MM.1S (cell line): ENCODE measurements at regions not wholly inside any gene's neighbourhood (a gene's known extent, or its start where the extent isn't known, plus 50 kb on each side); places are given as distances from the start of the nearest gene placed in this dataset.

Experiments used
- DNase-seq: peaks from one replicate; pipeline ENCODE4 v3.0.0-alpha.2; 2015
- H2AFZ ChIP-seq: fragments of 300-600 bp; sonication (generic); 2 replicates; pipeline ENCODE4 v1.6.0; 2016; ENCODE audit warnings: antibody characterized with exemption, low read length
- H3F3A ChIP-seq: fragments of 300-600 bp; sonication (generic); 2 replicates; pipeline ENCODE4 v1.6.1; 2016; ENCODE audit warnings: mild to moderate bottlenecking, antibody characterized with exemption, low read length, moderate library complexity, mixed read lengths; ENCODE audit not compliant: insufficient read depth
- H3K27ac ChIP-seq: fragments of 300-600 bp; sonication (generic); 2 replicates; pipeline ENCODE4 v1.5.1; 2016; ENCODE audit warnings: mild to moderate bottlenecking, low read length
- H3K27me3 ChIP-seq: fragments of 300-600 bp; sonication (generic); replicated peaks from 2 replicates; pipeline ENCODE4 v1.6.0; 2016; ENCODE audit warnings: low read length; ENCODE audit not compliant: insufficient read depth
- H3K36me3 ChIP-seq: fragments of 300-600 bp; sonication (generic); replicated peaks from 2 replicates; pipeline ENCODE4 v1.6.1; 2016; ENCODE audit warnings: mild to moderate bottlenecking, low read length, mixed read lengths; ENCODE audit not compliant: insufficient read depth
- H3K4me1 ChIP-seq: fragments of 300-600 bp; sonication (generic); 2 replicates; pipeline ENCODE4 v1.6.1; 2016; ENCODE audit warnings: low read length, mixed read lengths
- H3K4me2 ChIP-seq: fragments of 300-600 bp; sonication (generic); 2 replicates; pipeline ENCODE4 v1.6.0; 2016; ENCODE audit warnings: low read depth, low read length
- H3K4me3 ChIP-seq: fragments of 300-600 bp; sonication (generic); 2 replicates; pipeline ENCODE4 v1.5.1; 2016; ENCODE audit warnings: low read length, mixed read lengths
- H3K79me2 ChIP-seq: fragments of 300-600 bp; sonication (generic); 2 replicates; pipeline ENCODE4 v1.6.1; 2016; ENCODE audit warnings: mixed run types, low read length, mixed read lengths
- H3K9ac ChIP-seq: fragments of 300-600 bp; sonication (generic); 2 replicates; pipeline ENCODE4 v1.6.1; 2016; ENCODE audit warnings: low read length, mixed read lengths
- H3K9me2 ChIP-seq: fragments of 300-600 bp; sonication (generic); replicated peaks from 2 replicates; pipeline ENCODE4 v1.6.1; 2016; ENCODE audit warnings: mild to moderate bottlenecking, low read length, mixed read lengths; ENCODE audit not compliant: insufficient read depth
- H3K9me3 ChIP-seq: fragments of 300-600 bp; sonication (generic); replicated peaks from 2 replicates; pipeline ENCODE4 v1.6.1; 2016; ENCODE audit warnings: mild to moderate bottlenecking, low read length, mixed read lengths; ENCODE audit not compliant: insufficient read depth
- H4K20me1 ChIP-seq: fragments of 300-600 bp; sonication (generic); 2 replicates; pipeline ENCODE4 v1.6.1; 2016; ENCODE audit warnings: mild to moderate bottlenecking, low read length, moderate library complexity, mixed read lengths; ENCODE audit not compliant: insufficient read depth
- EZH2 ChIP-seq: fragments of 300-600 bp; sonication (generic); optimal IDR thresholded peaks from 2 replicates; pipeline ENCODE3; 2017; ENCODE audit warnings: low read depth, mild to moderate bottlenecking, antibody characterized with exemption, low read length, mixed read lengths
- EZH2phosphoT487 ChIP-seq: fragments of 300-600 bp; sonication (generic); IDR thresholded peaks from 2 replicates; pipeline ENCODE4 v1.6.1; 2018; ENCODE audit warnings: antibody characterized with exemption, low read length
- TF ChIP-seq, protein P1 (sequence below): fragments of 300-600 bp; sonication (generic); IDR thresholded peaks from 2 replicates; pipeline ENCODE4 v1.5.1; 2016; ENCODE audit warnings: antibody characterized with exemption, low read length, mixed read lengths

DNA sequence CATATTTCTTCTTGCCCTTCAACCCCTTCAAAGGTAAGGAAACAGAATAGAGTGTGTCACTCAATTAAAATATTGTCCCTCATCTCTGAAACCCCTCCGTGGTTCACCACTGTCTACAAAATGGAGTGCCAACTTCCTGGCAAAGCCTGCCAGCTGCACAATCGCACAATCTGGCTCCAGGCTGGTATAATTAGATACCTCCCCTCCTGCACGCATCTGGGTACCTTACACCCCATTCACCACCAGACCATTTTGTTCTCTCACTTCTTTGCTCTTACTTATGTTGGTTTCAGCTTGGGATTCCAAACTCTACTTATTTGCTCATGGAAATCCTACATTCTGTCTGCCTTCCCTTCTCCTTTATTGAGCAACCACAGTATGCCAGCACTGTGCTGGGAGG, 314.9 kb downstream of the NUAK1 start:
- H3F3A ChIP-seq = no peaks in the 10 kb centered on the region
- H3K9ac ChIP-seq = no peak overlapping the region
- no peaks in the 10 kb centered on the region for H3K36me3 ChIP-seq
- no peaks in the 10 kb centered on the region for H3K4me1 ChIP-seq
- H3K9me2 ChIP-seq = no peaks in the 10 kb centered on the region
- H3K27me3 ChIP-seq = no peaks in the 10 kb centered on the region
- no peaks in the 10 kb centered on the region for H3K79me2 ChIP-seq
- TF ChIP-seq EZH2phosphoT487 = no peak
- TF ChIP-seq, protein P1, sequence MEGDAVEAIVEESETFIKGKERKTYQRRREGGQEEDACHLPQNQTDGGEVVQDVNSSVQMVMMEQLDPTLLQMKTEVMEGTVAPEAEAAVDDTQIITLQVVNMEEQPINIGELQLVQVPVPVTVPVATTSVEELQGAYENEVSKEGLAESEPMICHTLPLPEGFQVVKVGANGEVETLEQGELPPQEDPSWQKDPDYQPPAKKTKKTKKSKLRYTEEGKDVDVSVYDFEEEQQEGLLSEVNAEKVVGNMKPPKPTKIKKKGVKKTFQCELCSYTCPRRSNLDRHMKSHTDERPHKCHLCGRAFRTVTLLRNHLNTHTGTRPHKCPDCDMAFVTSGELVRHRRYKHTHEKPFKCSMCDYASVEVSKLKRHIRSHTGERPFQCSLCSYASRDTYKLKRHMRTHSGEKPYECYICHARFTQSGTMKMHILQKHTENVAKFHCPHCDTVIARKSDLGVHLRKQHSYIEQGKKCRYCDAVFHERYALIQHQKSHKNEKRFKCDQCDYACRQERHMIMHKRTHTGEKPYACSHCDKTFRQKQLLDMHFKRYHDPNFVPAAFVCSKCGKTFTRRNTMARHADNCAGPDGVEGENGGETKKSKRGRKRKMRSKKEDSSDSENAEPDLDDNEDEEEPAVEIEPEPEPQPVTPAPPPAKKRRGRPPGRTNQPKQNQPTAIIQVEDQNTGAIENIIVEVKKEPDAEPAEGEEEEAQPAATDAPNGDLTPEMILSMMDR = no peak
- no peak for TF ChIP-seq EZH2
- H2AFZ ChIP-seq = no peak overlapping the region
- H3K9me3 ChIP-seq = no peaks in the 10 kb centered on the region
- H3K27ac ChIP-seq = no peak overlapping the region
- H3K4me2 ChIP-seq = no peak overlapping the region
- DNase-seq = no peak
- H4K20me1 ChIP-seq = no peaks in the 10 kb centered on the region
- no peak overlapping the region for H3K4me3 ChIP-seq

DNA sequence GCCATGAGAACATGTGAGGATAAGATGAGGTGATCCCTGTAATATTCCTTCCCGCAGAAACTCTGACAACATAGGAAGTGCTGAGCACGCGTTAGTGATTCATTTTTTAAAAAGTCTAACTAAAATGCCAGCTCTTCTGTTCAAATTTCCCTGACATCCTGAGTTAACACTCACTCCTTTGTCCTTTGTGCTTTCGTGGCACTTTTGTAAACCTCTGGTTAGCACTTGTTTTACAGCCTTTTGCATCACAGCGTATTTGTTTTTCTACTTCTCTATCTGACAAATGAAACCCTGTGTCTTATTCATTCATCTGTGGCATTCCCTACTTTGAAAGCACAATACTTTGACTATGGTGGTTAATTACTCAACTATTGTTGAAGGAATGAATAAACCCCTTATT, 313.6 kb downstream of the NUAK1 start:
- Histone ChIP-seq H2AFZ (no peak overlapping the region), H3K27ac (no peak overlapping the region), H3K79me2 (no peaks in the 10 kb centered on the region), H4K20me1 (no peaks in the 10 kb centered on the region), H3K4me3 (no peak overlapping the region), H3K9ac (no peak overlapping the region), H3K4me2 (no peak overlapping the region), H3K36me3 (no peaks in the 10 kb centered on the region), H3K9me2 (no peaks in the 10 kb centered on the region), H3K27me3 (no peaks in the 10 kb centered on the region), H3F3A (no peaks in the 10 kb centered on the region), H3K4me1 (no peaks in the 10 kb centered on the region), H3K9me3 (no peaks in the 10 kb centered on the region)
- DNase-seq = no peak
- no peak for TF ChIP-seq EZH2phosphoT487
- no peak for TF ChIP-seq EZH2
- TF ChIP-seq, protein P1 = no peak

DNA sequence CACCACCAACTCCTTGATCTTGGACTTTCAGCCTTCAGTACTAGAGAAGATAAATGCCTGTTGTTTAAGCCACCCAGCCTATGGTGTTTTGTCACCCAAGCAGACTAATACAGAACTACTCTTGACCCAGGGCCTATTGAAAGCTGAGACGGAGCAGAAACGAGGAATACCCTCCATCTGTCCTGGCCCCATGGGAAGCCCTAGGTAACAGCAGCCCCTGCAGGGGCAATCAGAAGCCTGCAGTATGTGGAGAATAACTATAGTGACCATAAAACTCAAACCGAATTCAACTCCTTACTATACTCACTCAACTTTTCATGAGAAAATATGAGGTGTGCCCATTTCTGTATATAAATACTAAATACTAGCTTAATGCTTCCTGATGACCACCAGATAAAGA, 307.4 kb downstream of the NUAK1 start:
- no peaks in the 10 kb centered on the region for H4K20me1 ChIP-seq
- no peak overlapping the region for H3K27ac ChIP-seq
- no peaks in the 10 kb centered on the region for H3K27me3 ChIP-seq
- H3K9me2 ChIP-seq = no peaks in the 10 kb centered on the region
- no peak overlapping the region for H3K4me2 ChIP-seq
- TF ChIP-seq EZH2 (no peak), EZH2phosphoT487 (no peak)
- TF ChIP-seq, protein P1 = no peak
- no peaks in the 10 kb centered on the region for H3K4me1 ChIP-seq
- H2AFZ ChIP-seq = no peak overlapping the region
- no peaks in the 10 kb centered on the region for H3K36me3 ChIP-seq
- no peak for DNase-seq
- H3F3A ChIP-seq = no peaks in the 10 kb centered on the region
- no peaks in the 10 kb centered on the region for H3K9me3 ChIP-seq
- no peak overlapping the region for H3K9ac ChIP-seq
- no peak overlapping the region for H3K4me3 ChIP-seq
- H3K79me2 ChIP-seq = no peaks in the 10 kb centered on the region

DNA sequence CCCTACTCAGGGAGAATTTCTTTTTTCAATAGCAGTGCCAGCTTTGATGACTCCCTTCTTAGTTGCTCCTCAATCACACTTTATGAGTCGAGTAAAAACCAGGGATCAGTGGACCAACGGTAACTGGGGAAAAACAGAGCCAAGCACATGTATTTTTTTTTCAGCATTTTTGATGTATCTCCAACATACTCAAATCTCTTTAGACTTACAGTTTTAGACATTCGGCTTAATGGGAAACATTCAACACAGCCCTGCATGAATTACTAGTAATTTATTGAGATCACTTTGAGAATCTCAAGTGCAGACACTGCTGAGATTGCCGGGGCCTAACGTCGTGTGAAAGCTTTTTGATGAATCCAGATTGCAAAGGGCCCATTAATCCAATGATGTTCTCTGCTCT, 306.7 kb downstream of the NUAK1 start:
- Histone ChIP-seq H3K9me3 (no peaks in the 10 kb centered on the region), H4K20me1 (no peaks in the 10 kb centered on the region), H3K36me3 (no peaks in the 10 kb centered on the region), H3K27ac (no peak overlapping the region), H3K4me3 (no peak overlapping the region), H3K4me2 (no peak overlapping the region), H3K79me2 (no peaks in the 10 kb centered on the region), H3K9ac (no peak overlapping the region), H3F3A (no peaks in the 10 kb centered on the region), H2AFZ (no peak overlapping the region), H3K9me2 (no peaks in the 10 kb centered on the region), H3K4me1 (no peaks in the 10 kb centered on the region), H3K27me3 (no peaks in the 10 kb centered on the region)
- DNase-seq = no peak
- TF ChIP-seq EZH2phosphoT487 = no peak
- TF ChIP-seq, protein P1 = no peak
- no peak for TF ChIP-seq EZH2
